HG03175 (cell line): ENCODE measurements at regions not wholly inside any gene's neighbourhood (a gene's known extent, or its start where the extent isn't known, plus 50 kb on each side); places are given as distances from the start of the nearest gene placed in this dataset.
"Not testable (repeated sequence)": the region's sequence is repeated elsewhere in the genome, so short reads cannot be mapped to it uniquely, and the experiment has no call there.

ENCODE experiments used
- ATAC-seq: cut with Tn5 transposase; IDR thresholded peaks from one replicate; pipeline ENCODE4 v1.9.1; 2021; ENCODE audit warnings: mild to moderate bottlenecking, moderate library complexity; ENCODE audit not compliant: unreplicated experiment

- ATAC-seq = no peak
Measured at GRCh38 chr6:27593200-27593818, 120.4 kb upstream of the ZNF184 start.

GRCh38 chr6:27592481-27593199 lies 119.7 kb upstream of the ZNF184 start:
- ATAC-seq = peak; percentile 89

GRCh38 chr6:27591699-27592480 lies 119.0 kb upstream of the ZNF184 start:
- peak; percentile 21 for ATAC-seq

GRCh38 chr6:27585316-27585715 lies 112.4 kb upstream of the ZNF184 start:
- ATAC-seq = not testable (repeated sequence)

GRCh38 chr6:27584326-27584725 lies 111.4 kb upstream of the ZNF184 start:
- no peak for ATAC-seq

GRCh38 chr6:27582928-27583725 lies 110.2 kb upstream of the ZNF184 start:
- no peak for ATAC-seq

- ATAC-seq = no peak
Measured at GRCh38 chr6:27579973-27580372, 107.1 kb upstream of the ZNF184 start.

- ATAC-seq = no peak
Measured at GRCh38 chr6:27577922-27578321, 105.0 kb upstream of the ZNF184 start.

GRCh38 chr6:27575594-27576361 lies 102.9 kb upstream of the ZNF184 start:
- ATAC-seq = no peak

- ATAC-seq = no peak
Measured at GRCh38 chr6:27568226-27568897, 95.5 kb upstream of the ZNF184 start.

GRCh38 chr6:27565839-27566779 lies 93.2 kb upstream of the ZNF184 start:
- no peak for ATAC-seq

GRCh38 chr6:27562027-27562410 lies 89.1 kb upstream of the ZNF184 start:
- no peak for ATAC-seq

- no peak for ATAC-seq
Measured at GRCh38 chr6:27558028-27558724, 85.3 kb upstream of the ZNF184 start.

GRCh38 chr6:27556406-27556805 lies 83.5 kb upstream of the ZNF184 start:
- ATAC-seq = no peak

GRCh38 chr6:27553123-27553904 lies 80.4 kb upstream of the ZNF184 start:
- ATAC-seq = peak; percentile 72

- no peak for ATAC-seq
Measured at GRCh38 chr6:27551607-27552006, 78.7 kb upstream of the ZNF184 start.

- ATAC-seq = no peak
Measured at GRCh38 chr6:27550692-27551091, 77.8 kb upstream of the ZNF184 start.
